GM21786 (cell line): ENCODE measurements at regions not wholly inside any gene's neighbourhood (a gene's known extent, or its start where the extent isn't known, plus 50 kb on each side); places are given as distances from the start of the nearest gene placed in this dataset.
"Not testable (repeated sequence)": the region's sequence is repeated elsewhere in the genome, so short reads cannot be mapped to it uniquely, and the experiment has no call there.

Source experiments
- ATAC-seq: cut with Tn5 transposase; IDR thresholded peaks from one replicate; pipeline ENCODE4 v1.9.1; 2021; ENCODE audit not compliant: unreplicated experiment

- not testable (repeated sequence) for ATAC-seq
Observed at GRCh38 chr22:22774762-22775161, 112.9 kb upstream of the IGLL5 start.

GRCh38 chr22:22776121-22776520, 111.5 kb upstream of the IGLL5 start:
- ATAC-seq = no peak

- no peak for ATAC-seq
Observed at GRCh38 chr22:22779213-22779612, 108.4 kb upstream of the IGLL5 start.

- ATAC-seq = no peak
Observed at GRCh38 chr22:22783575-22783974, 104.0 kb upstream of the IGLL5 start.

GRCh38 chr22:22784249-22785039, 103.2 kb upstream of the IGLL5 start:
- ATAC-seq = no peak

GRCh38 chr22:22785316-22786065, 102.1 kb upstream of the IGLL5 start:
- no peak for ATAC-seq

GRCh38 chr22:22786301-22787115, 101.1 kb upstream of the IGLL5 start:
- ATAC-seq = no peak

- ATAC-seq = no peak
Observed at GRCh38 chr22:22787151-22787550, 100.5 kb upstream of the IGLL5 start.

- ATAC-seq = no peak
Observed at GRCh38 chr22:22787786-22788459, 99.7 kb upstream of the IGLL5 start.

GRCh38 chr22:22788460-22789037, 99.1 kb upstream of the IGLL5 start:
- no peak for ATAC-seq

- no peak for ATAC-seq
Observed at GRCh38 chr22:22789233-22789921, 98.2 kb upstream of the IGLL5 start.

- ATAC-seq = no peak
Observed at GRCh38 chr22:22789922-22790845, 97.4 kb upstream of the IGLL5 start.

- ATAC-seq = no peak
Observed at GRCh38 chr22:22791438-22792181, 96.0 kb upstream of the IGLL5 start.

- ATAC-seq = not testable (repeated sequence)
Observed at GRCh38 chr22:22792205-22792786, 95.3 kb upstream of the IGLL5 start.

- ATAC-seq = not testable (repeated sequence)
Observed at GRCh38 chr22:22795639-22796038, 92.0 kb upstream of the IGLL5 start.

GRCh38 chr22:22796724-22797123, 90.9 kb upstream of the IGLL5 start:
- ATAC-seq = no peak

GRCh38 chr22:22798232-22798616, 89.4 kb upstream of the IGLL5 start:
- ATAC-seq = no peak

- ATAC-seq = no peak
Observed at GRCh38 chr22:22798716-22799115, 88.9 kb upstream of the IGLL5 start.
